ENCODE measurements at regions not wholly inside any gene's neighbourhood (a gene's known extent, or its start where the extent isn't known, plus 50 kb on each side); places are given as distances from the start of the nearest gene placed in this dataset.

DNA sequence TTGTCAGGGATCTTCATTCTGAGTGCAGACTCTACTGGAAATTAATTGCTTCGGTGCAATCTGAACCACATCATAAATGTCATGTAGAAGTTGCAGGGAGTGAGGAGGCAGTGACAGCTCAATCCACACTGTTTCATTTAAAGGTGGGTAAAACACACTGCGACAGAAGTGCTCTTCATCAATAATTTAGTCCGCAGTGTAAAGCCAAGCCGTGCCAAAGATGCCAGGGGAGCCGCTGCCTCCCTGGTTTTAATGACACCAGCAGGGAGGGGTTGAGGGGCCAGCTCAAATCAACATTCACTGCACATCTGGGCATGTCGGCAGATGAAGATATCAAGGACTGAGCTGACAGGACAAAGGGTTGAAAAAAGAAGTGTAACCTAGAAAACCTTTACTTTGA, 305.7 kb upstream of the VRK2 start:
- DNase-seq, result no peak

GRCh38 chr2:57753636-57754035, 293.0 kb upstream of the VRK2 start:
- no peak for DNase-seq

DNA sequence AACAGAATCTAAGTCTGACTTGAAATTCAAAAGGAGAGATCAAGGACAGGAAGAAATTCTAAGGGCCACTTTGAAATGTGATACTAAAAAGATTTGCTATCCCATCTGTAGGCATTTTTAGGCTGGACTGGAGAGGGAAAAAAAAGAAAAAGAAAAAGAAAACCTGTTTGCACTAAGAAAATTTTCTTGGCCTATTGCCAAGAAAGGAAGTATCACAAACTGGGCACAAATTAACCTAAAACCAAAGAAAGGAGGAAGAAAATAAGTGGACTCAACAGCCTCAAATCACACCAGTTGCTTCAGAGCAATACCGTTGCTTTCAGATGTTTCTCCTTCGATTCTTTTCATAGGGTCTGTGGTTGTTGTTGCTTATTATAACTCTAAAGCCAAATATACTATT, 287.9 kb upstream of the VRK2 start:
- DNase-seq, result no peak

- no peak for DNase-seq
Observed at GRCh38 chr2:57759131-57759530, 287.5 kb upstream of the VRK2 start.

GRCh38 chr2:57759822-57760300, 286.7 kb upstream of the VRK2 start:
- peak; percentile 77 for DNase-seq

DNA sequence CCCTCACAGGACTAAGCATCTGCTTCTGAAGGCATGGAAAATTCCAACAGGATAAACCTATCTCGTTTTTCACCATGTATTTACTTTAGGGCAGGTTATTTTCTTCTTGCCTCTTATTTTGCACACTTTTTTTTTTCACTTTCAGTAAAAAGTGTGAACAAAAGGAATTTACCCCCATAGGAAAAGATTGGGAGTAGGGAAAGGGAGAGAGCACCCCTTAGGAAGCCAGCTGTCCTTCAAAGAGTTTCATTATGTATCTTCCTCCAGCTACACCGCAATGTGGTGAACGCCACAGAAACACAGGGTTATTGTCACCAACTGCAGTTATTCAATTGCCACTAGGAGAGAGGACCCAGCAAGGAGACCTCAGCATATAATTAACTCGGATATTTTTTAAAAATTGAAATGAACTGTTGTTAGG, 286.2 kb upstream of the VRK2 start:
- DNase-seq, result no peak

- DNase-seq, result peak; percentile 39
Observed at GRCh38 chr2:57776916-57777315, 269.7 kb upstream of the VRK2 start.

DNA sequence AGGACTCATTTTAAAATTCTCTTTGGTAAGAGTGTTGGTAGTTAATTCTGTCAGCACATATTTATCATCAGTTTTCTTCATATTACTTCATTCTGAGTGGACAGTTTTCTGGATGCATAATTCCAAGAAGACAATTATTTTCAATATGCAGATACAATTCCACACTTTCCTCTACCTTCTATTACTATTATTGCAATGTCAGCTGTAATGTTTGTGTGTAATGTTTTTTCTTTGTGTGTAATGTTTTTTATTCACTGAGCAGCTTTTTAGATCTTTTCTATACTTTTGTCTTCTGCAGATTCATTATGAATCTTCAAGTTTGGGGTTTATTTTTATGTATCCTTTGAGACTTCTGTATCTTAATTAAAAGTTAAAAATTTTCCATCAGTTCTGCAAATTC, 264.0 kb upstream of the VRK2 start:
- no peak for DNase-seq

- DNase-seq, result no peak
Observed at GRCh38 chr2:57793310-57793709, 253.3 kb upstream of the VRK2 start.

- DNase-seq, result no peak
Observed at GRCh38 chr2:57796527-57796926, 250.1 kb upstream of the VRK2 start.

DNA sequence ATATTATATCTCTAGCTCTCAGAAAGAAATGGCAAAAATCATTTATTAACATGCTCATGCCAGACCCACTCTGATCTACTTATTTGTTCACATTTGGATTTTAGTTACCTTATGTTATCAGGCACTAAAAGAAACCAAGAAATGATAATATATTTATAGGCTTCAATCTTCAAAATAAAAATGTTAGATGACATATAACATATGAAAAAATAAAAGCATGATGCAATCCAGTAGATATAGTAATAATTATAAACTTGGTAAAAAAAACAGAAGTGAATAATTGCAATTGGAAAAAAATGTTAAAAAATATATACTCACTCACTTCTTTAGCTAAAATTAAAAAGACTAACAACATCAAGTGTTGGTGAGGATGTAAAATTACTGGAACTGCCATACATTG, 248.3 kb upstream of the VRK2 start:
- no peak for DNase-seq

GRCh38 chr2:57802243-57802642, 244.4 kb upstream of the VRK2 start:
- DNase-seq, result no peak

DNA sequence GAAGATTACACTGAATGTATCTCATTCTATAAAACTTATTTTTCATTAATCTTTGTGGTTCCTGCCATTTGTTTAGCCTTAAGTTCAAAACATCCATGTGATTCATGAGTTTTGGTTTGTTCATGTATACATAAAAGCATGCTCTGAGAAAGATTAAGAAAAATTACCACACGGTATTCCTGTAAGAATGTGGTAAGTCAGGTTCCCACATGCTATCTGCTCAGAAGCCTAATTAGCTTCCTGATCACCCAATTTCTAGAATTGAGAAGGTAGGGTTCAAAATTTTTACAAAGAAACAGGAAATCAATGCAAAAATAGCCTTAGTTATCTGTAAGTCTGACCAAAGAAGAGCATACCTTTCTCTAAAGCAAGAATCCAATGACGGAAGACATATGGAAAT, 241.6 kb upstream of the VRK2 start:
- no peak for DNase-seq

DNA sequence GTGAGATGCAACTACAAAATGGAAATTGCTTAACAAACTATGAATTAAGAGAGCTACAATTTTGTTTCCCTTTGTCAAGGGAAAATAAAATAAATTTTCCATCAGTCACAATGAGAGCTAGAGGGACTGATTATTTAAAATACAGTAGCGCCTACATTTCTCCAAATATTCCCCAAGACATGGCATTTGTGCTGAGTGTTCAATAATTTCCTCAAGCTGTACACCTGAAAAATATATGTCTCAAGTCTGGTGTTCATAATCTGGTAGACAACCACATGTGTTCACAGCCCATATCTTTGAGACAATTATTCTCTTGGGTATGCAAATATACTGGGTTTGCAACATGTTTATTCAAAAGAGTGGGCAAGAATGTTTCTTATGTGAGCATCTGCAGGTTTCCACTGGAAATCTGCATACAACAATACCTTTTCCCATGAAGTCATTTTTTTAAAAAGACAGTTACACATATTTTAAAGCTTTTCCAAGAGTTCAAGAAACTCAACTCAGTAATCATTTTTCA, 240.1 kb upstream of the VRK2 start:
- DNase-seq, result no peak

DNA sequence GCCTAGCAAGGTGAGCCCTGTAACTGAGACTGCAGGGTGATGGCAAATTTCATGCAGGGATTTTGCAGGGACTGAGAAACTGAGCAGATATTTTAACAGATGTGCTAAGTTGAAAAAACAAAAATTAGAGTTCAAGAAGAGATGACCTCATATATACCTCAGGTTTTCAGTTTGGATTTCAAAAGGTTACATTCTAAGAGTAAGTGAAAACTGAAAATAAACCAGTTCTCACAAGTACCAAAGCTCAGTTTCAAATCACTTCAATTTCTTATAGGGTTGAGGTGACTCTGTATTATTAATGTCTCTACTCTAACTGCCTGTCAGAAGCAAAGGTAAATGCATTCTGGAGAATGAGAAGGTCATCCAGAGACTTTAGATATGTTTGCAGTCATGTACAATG, 237.4 kb upstream of the VRK2 start:
- no peak for DNase-seq

DNA sequence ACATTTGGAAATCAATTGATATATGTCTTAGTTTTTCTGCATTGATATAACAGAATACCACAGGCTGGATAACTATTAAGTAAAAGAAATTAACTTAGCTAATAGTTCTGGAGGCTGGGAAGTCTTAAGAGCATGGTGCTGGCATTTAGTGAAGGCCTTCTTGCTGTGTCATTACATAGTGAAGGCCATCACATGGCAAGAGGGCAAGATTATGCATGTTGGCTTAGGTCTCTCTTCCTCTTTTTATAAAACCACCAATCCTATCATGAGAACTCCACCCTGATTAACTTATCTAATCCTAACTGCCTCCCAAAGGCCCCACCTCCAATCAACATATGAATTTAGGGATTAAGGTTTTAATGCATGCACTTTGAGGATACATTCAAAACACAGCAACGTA, 225.5 kb upstream of the VRK2 start:
- DNase-seq, result no peak

DNA sequence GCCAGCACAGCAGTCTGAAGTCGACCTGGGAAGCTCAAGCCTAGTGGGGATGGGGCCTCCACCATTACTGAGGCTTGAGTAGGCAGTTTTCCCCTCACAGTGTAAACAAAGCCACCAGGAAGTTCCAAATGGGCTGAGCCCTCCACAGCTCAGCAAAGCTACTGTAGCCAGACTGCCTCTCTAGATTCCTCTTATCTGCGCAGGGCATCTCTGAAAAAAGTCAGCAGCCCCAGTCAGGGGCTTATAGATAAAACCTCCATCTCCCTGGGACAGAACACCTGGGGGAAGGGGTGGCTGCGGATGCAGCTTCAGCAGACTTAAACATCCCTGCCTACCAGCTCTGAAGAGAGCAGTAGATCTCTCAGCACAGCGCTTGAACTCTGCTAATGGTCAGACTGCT, 218.4 kb upstream of the VRK2 start:
- no peak for DNase-seq

DNA sequence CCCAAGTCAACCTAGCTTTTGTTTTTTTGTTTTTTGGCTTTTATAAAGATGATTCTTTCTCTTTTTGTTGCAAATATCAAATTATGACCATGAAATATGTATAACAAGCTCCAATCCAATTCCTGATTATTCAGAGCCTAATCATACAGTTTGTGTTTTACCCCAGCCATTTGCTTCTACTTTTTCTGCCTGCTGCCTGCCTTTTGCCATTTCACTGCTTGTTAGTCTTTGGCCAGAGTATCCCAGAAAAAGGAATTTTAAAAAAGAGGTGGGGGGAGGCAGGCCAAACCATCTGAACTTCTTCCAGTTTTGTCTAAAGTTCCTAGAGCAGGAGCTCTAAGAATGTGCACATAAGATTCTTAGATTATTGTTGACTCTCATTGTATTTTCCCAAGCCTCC, 211.9 kb upstream of the VRK2 start:
- no peak for DNase-seq

GRCh38 chr2:57842531-57842930, 204.1 kb upstream of the VRK2 start:
- no peak for DNase-seq

DNA sequence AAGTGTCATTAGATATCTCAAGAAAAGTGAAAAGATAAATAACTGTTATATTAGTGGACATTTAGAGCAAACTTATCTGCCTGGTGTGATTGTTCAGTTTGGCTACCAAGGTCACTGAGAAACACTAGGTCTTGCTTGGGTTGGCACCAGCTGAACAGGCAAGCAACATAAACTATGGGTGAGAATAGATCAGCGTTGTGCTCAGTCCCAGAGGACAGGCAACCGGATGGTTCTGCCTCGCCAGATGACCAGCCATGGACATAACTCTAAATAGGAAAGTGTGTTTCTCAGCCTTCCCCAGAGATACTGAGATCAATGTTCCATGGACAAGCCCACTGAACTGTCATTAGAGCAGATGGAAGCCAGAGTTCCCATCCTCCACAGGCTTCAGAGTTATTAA, 203.4 kb upstream of the VRK2 start:
- no peak for DNase-seq

DNA sequence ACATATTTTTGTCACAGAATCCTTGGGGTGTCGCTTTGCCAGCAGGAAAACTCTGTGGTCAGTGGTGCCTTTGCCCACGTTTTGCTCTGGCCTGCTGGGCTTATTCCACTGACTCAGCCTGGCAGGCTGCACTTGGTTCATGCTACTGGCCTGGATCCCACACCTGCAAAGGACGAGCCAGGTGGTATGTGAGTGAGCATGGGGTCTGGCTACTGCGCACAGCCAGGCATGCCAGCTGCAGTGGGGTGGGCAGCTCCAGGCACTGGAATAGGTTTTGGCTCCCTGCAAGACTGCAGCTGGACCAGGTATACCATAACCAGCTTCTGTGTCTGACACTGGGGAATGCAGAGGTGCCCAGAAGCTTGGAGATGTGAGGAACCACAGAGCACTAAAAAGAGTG, 197.9 kb upstream of the VRK2 start:
- no peak for DNase-seq

DNA sequence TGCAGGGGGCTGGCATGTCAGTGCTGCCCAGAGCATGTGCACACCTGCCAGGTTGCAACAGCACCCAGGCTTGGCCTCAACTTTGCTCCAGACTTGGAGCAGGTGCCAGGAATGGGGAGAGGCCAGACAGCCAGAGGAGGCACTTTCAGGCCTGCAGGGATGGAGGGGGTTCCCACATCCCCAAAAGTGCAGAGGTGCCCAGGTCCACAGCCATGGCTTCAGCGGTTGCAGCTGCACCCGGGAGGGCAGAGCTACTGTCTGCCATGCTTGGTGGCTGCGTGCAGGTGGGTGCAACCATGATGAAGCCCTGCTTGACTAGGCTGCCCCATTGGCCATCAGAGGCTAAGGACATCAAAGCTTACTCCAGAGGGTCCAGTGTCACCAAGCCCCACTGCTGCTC, 196.8 kb upstream of the VRK2 start:
- DNase-seq, result no peak

- no peak for DNase-seq
Observed at GRCh38 chr2:57850415-57851130, 196.0 kb upstream of the VRK2 start.

DNA sequence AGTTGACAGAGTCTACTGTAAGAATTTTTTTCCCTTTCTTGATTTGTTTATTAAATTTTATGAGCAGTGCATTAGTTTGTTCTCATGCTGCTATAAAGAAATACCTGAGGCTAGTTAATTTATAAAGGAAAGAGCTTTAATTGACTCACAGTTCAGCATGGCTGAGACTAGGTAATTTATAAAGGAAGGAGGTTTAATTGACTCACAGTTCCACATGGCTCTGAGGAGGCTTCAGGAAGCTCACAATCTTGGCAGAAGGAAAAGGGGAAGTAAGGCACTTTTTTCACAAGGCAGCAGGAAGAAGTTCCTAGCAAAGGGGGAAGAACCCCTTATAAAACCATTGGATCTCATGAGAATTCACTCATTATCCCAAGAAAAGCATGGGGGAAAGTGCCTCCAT, 191.4 kb upstream of the VRK2 start:
- DNase-seq, result no peak

DNA sequence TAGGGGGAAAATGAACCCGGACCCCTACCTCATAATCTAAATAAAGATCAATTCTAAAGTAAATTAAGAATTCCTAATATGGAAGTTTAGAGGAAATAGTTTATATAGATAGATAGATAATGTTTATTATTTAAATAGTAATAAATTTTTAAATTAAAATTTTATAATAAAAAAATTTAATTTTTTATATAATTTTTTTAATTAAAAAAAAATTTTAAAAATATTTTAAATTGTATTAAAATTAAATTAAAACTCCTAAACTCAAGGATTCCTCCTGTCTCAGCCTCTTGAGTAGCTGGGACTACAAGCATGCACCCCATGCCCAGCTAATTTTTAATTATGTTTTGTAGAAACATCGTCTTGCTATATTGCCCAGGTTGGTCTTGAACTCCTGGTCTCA, 186.9 kb upstream of the VRK2 start:
- DNase-seq, result no peak

Measured in NCI-H510A treated with DMSO at 0.1 percent for 48 hours (cell line).